ENCODE measurements at regions not wholly inside any gene's neighbourhood (a gene's known extent, or its start where the extent isn't known, plus 50 kb on each side); places are given as distances from the start of the nearest gene placed in this dataset.

DNA sequence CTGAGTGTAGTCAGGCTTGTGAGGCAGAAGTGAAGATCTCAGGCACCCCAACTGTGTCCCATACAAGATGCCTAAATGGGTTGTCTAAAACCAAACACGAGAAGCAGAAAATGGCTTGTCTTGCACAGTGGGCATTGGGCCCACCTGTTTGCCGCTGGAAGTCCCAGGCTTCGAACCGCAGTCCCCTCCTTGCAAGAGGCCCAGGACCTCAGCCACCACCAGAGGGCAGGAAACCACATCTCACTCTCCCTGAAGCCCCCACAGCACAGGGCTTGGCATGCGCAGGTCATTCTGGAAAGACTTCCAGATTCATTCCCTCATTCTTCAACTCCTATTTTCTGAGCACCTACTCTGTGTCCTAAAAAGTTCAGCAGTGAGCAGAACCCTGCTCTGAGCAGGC, 973.7 kb downstream of the UQCRFS1 start:
- no peak for DNase-seq (ENCODE audit: low read depth in 2 of 2)

DNA sequence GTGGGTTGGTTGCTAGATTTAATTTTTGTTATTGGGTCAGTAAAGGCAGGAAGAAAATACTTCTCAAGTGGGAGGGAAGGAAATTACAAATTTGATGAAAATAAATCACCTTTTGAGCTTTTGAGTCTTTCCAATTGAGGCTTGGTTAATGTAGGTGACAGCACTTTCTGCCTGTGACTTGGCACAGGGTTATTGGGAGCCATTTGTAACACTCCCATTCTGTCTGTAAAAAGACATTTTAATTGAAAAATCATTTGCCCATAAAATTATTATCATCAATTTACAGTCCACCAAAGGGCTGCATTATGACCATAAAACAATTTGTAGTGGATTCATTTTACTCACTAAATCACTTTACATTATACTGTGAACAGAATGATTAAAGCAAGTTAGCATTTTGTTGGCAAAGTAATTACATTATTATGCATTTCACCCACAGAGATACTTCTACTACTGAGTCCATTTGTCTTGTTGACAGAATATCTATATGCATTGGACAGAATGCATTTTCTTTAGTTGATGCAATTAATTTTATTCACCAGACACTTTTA, 974.6 kb downstream of the UQCRFS1 start:
- DNase-seq (ENCODE audit: low read depth in 2 of 2), result no peak

DNA sequence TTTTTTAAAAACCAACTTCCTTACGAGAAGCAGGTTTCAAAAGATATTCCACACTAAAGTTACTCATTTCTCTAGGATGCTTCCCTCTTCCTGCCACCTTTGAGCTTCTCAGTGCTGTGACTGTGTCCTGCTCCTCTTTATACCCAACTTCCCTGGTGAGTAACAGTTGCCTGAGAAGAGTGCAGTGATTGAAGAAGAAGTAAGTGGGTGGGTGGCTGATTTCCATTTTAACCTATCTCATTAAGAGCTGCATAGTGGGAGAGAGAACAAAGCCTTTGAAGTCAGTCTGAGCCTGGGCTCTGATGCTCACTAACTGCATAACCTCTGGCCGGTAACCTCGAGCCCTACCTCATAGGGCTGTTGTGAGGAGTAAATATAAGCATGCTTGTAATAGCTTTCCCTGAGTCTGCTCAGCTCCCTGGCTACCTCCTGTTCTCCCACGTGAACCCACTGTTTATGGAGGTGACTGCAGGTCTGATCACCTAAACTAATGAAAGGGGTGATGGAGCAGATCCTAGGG, 977.3 kb downstream of the UQCRFS1 start:
- DNase-seq (ENCODE audit: low read depth in 2 of 2), result no peak

GRCh38 chr19:28234637-28235036, 978.3 kb downstream of the UQCRFS1 start:
- no peak for DNase-seq (ENCODE audit: low read depth in 2 of 2)

- no peak for DNase-seq (ENCODE audit: low read depth in 2 of 2)
Observed at GRCh38 chr19:28228854-28229253, 984.1 kb downstream of the UQCRFS1 start.

- DNase-seq (ENCODE audit: low read depth in 2 of 2), result no peak
Observed at GRCh38 chr19:28224441-28224840, 988.5 kb downstream of the UQCRFS1 start.

DNA sequence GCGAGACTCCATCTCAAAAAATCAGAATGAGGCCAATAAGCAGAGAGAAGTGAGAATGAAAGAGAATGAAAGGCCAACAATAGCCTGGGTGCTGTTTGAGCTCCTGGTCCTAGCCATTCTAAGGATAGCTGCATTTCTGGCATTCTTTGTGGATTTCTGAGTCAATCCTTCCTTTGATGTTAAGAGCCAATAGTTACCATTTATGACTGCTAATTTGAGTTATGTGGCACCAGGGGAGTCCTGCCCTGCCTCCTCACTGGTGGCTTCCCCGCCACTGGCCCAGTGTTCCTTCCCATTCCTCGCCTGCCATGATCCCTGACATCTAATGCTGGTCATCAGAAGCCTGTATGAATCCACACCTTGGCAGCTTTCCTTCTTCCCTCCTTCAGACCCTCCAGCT, 991.2 kb downstream of the UQCRFS1 start:
- no peak for DNase-seq (ENCODE audit: low read depth in 2 of 2)

- no peak for DNase-seq (ENCODE audit: low read depth in 2 of 2)
Observed at GRCh38 chr19:28218728-28219127, 994.2 kb downstream of the UQCRFS1 start.

- no peak for DNase-seq (ENCODE audit: low read depth in 2 of 2)
Observed at GRCh38 chr19:28217022-28217421, 995.9 kb downstream of the UQCRFS1 start.

GRCh38 chr19:28213470-28214082, 999.4 kb downstream of the UQCRFS1 start:
- no peak for DNase-seq (ENCODE audit: low read depth in 2 of 2)

DNA sequence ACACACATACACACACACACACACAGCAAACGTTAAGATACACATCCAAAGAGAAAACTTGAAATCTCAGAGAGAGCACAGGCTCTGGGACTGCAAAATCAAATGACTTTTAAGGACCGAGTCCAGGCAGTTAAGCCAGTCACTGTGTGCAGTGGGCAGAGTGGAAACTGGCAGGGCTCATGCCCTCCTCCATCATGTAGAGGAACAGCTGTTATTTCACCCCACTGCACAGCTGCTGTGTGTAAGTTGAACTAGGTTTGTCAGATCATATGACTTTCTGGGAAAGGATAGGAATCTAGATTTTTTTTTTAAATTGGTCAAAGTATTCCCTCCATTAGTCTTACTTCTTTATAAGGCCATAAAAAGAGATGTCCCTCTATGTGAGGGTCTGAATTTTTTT, 1002.1 kb downstream of the UQCRFS1 start:
- no peak for DNase-seq (ENCODE audit: low read depth in 2 of 2)

- DNase-seq (ENCODE audit: low read depth in 2 of 2), result no peak
Observed at GRCh38 chr19:28208745-28209144, 1004.2 kb downstream of the UQCRFS1 start.

DNA sequence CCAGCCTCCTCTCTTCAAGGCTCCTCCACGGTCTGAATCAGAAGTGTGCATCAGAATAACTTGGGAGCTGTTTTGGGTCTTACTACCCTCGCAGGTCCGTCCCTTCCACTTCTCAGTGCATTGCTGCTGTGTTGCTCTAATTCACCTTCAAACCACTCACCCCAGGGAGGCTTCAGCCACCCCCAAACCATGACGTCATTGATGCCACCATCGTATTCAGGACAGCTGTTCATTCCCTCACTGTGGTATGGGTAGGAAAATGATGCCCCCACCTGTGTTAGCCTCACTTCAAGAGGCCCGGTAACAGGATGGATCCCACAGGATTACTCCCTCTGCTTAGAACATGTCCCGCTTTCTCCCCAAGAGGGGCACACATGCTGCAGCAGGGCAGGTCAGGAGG, 1005.7 kb downstream of the UQCRFS1 start:
- DNase-seq (ENCODE audit: low read depth in 2 of 2), result no peak

DNA sequence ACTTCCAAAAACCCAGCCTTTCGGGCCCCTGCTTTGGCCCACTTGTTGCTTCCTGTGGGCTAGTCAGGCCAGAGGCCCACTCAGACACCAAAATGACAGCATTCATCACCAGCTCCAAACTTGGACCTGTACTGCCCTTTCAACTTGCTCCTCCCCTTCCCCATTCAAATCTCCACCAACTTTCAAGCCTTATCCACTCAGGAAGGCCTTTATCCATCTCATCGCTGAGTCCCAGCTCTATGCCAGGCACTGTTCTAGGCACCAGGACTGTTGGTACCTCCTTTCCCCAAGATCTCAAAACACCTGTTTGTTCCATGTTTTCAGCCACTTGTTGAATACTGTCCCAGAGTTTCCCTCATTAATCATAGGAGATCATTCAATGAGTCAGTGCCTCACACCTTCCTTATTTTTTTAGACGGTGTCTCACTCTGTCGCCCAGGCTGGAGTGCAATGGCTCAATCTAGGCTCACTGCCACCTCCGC, 1011.4 kb downstream of the UQCRFS1 start:
- DNase-seq (ENCODE audit: low read depth in 2 of 2), result no peak

GRCh38 chr19:28199323-28199722, 1013.6 kb downstream of the UQCRFS1 start:
- DNase-seq (ENCODE audit: low read depth in 2 of 2), result no peak

- DNase-seq (ENCODE audit: low read depth in 2 of 2), result no peak
Observed at GRCh38 chr19:28196961-28197360, 1016.0 kb downstream of the UQCRFS1 start.

- no peak for DNase-seq (ENCODE audit: low read depth in 2 of 2)
Observed at GRCh38 chr19:28196101-28196500, 1016.9 kb downstream of the UQCRFS1 start.

- DNase-seq (ENCODE audit: low read depth in 2 of 2), result no peak
Observed at GRCh38 chr19:28185646-28186045, 1027.3 kb downstream of the UQCRFS1 start.

- no peak for DNase-seq (ENCODE audit: low read depth in 2 of 2)
Observed at GRCh38 chr19:28184997-28185396, 1028.0 kb downstream of the UQCRFS1 start.

DNA sequence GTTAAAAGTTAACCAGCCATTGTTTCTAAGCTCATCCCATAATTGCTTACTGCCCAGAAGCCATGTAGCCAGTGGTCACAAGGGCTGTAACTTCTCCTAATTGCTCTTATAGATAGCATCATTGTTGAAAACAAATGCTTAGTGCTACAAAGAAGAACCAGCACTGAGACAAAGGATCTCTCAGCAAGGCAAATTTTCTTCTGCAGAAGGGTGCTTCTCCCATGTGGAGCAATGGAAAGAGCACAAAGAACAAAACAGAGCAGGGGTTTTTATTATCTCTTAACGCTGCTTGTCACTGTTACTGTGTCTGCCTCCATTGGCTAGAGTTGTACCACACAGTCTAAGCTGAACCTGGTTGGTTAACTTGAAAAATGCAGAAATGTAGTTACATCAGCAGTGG, 1036.8 kb downstream of the UQCRFS1 start:
- no peak for DNase-seq (ENCODE audit: low read depth in 2 of 2)

DNA sequence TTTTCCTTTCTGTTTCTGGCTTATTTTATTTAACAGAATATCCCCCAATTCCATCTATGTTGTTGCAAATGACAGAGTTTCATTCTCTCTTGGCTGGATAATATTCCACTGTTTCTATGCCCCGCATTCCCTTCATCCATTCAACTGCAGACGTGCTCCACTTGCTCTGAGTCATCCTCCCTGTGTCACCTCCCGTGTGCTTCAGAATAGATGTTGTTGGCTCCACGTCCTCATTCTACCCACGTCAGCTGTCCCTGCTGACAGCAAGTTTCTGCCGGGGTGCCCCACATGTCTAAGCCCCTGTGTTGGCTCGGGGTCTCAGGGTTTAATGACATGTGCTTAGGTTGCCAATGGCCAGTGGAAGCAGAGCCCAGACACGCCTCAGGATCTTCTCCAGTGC, 1041.0 kb downstream of the UQCRFS1 start:
- no peak for DNase-seq (ENCODE audit: low read depth in 2 of 2)

GRCh38 chr19:28170066-28170465, 1042.9 kb downstream of the UQCRFS1 start:
- DNase-seq (ENCODE audit: low read depth in 2 of 2), result no peak

- DNase-seq (ENCODE audit: low read depth in 2 of 2), result no peak
Observed at GRCh38 chr19:28169168-28169887, 1043.6 kb downstream of the UQCRFS1 start.
